Nephron progenitor cell (in vitro differentiated cells): ENCODE measurements at regions not wholly inside any gene's neighbourhood (a gene's known extent, or its start where the extent isn't known, plus 50 kb on each side); places are given as distances from the start of the nearest gene placed in this dataset.
"Not testable (repeated sequence)": the region's sequence is repeated elsewhere in the genome, so short reads cannot be mapped to it uniquely, and the experiment has no call there.

Experiments used
- DNase-seq: peaks from one replicate; pipeline ENCODE4 v3.0.0; 2021
- H3K27ac Mint-ChIP-seq: 2 replicates; pipeline ENCODE4 v1.8.0; 2021; ENCODE audit warnings: mild to moderate bottlenecking, moderate library complexity, mixed read lengths
- H3K27me3 Mint-ChIP-seq: 2 replicates; pipeline ENCODE4 v1.8.0; 2021; ENCODE audit warnings: mild to moderate bottlenecking, low read depth, mixed read lengths; ENCODE audit not compliant: poor library complexity
- H3K36me3 Mint-ChIP-seq: 2 replicates; pipeline ENCODE4 v1.8.0; 2021; ENCODE audit warnings: low read depth, mixed read lengths
- H3K4me1 Mint-ChIP-seq: 2 replicates; pipeline ENCODE4 v1.8.0; 2021; ENCODE audit warnings: mixed read lengths
- H3K4me3 Mint-ChIP-seq: 2 replicates; pipeline ENCODE4 v1.8.0; 2021; ENCODE audit warnings: mild to moderate bottlenecking, moderate library complexity, mixed read lengths
- H3K9me3 Mint-ChIP-seq: 2 replicates; pipeline ENCODE4 v1.8.0; 2021; ENCODE audit warnings: mild to moderate bottlenecking, moderate library complexity, mixed read lengths
- CTCF ChIP-seq: fragments of 200-600 bp; sonication (generic); IDR thresholded peaks from 2 replicates; pipeline ENCODE4 v1.5.0; 2021; ENCODE audit warnings: antibody characterized with exemption

- Mint-ChIP-seq H3K36me3 (peaks cover 5% of the 10 kb centered on the region), H3K27me3 (no peaks in the 10 kb centered on the region), H3K4me1 (no peaks in the 10 kb centered on the region), H3K9me3 (peaks cover 78% of the 10 kb centered on the region), H3K27ac (no peak overlapping the region), H3K4me3 (no peak overlapping the region)
- no peak for DNase-seq
- no peak for TF ChIP-seq CTCF
Measured at GRCh38 chr20:30602424-30602823, 655.0 kb upstream of the DEFB115 start.

GRCh38 chr20:30606990-30607389, 650.5 kb upstream of the DEFB115 start:
- TF ChIP-seq CTCF: no peak
- H3K36me3 Mint-ChIP-seq: peaks cover 3% of the 10 kb centered on the region
- no peak overlapping the region for H3K4me3 Mint-ChIP-seq
- H3K27me3 Mint-ChIP-seq: no peaks in the 10 kb centered on the region
- H3K4me1 Mint-ChIP-seq: no peaks in the 10 kb centered on the region
- DNase-seq: no peak
- H3K9me3 Mint-ChIP-seq: peaks cover 94% of the 10 kb centered on the region
- H3K27ac Mint-ChIP-seq: no peak overlapping the region

- no peak overlapping the region for H3K4me3 Mint-ChIP-seq
- no peaks in the 10 kb centered on the region for H3K4me1 Mint-ChIP-seq
- H3K36me3 Mint-ChIP-seq: no peaks in the 10 kb centered on the region
- no peak for TF ChIP-seq CTCF
- no peak for DNase-seq
- H3K27ac Mint-ChIP-seq: no peak overlapping the region
- H3K9me3 Mint-ChIP-seq: peaks cover 98% of the 10 kb centered on the region
- H3K27me3 Mint-ChIP-seq: no peaks in the 10 kb centered on the region
Measured at GRCh38 chr20:30610029-30610693, 647.3 kb upstream of the DEFB115 start.

GRCh38 chr20:30610751-30611150, 646.7 kb upstream of the DEFB115 start:
- H3K27ac Mint-ChIP-seq: no peak overlapping the region
- H3K27me3 Mint-ChIP-seq: no peaks in the 10 kb centered on the region
- H3K4me3 Mint-ChIP-seq: no peak overlapping the region
- H3K9me3 Mint-ChIP-seq: peaks cover 100% of the 10 kb centered on the region
- no peak for TF ChIP-seq CTCF
- H3K36me3 Mint-ChIP-seq: no peaks in the 10 kb centered on the region
- no peaks in the 10 kb centered on the region for H3K4me1 Mint-ChIP-seq
- no peak for DNase-seq

GRCh38 chr20:30611239-30611984, 646.1 kb upstream of the DEFB115 start:
- H3K27me3 Mint-ChIP-seq: no peaks in the 10 kb centered on the region
- no peaks in the 10 kb centered on the region for H3K36me3 Mint-ChIP-seq
- TF ChIP-seq CTCF: no peak
- H3K9me3 Mint-ChIP-seq: peaks cover 100% of the 10 kb centered on the region
- no peak for DNase-seq
- H3K4me3 Mint-ChIP-seq: no peak overlapping the region
- no peak overlapping the region for H3K27ac Mint-ChIP-seq
- no peaks in the 10 kb centered on the region for H3K4me1 Mint-ChIP-seq

GRCh38 chr20:30612344-30612743, 645.1 kb upstream of the DEFB115 start:
- TF ChIP-seq CTCF: no peak
- Mint-ChIP-seq H3K9me3 (peaks cover 100% of the 10 kb centered on the region), H3K36me3 (no peaks in the 10 kb centered on the region), H3K27me3 (no peaks in the 10 kb centered on the region), H3K4me1 (no peaks in the 10 kb centered on the region), H3K27ac (no peak overlapping the region), H3K4me3 (no peak overlapping the region)
- no peak for DNase-seq

GRCh38 chr20:30621346-30621745, 636.1 kb upstream of the DEFB115 start:
- not testable (repeated sequence) for H3K4me1 Mint-ChIP-seq, H3K27me3 Mint-ChIP-seq, H3K4me3 Mint-ChIP-seq, H3K36me3 Mint-ChIP-seq, H3K27ac Mint-ChIP-seq, DNase-seq
- peaks cover 90% of the 10 kb centered on the region for H3K9me3 Mint-ChIP-seq

GRCh38 chr20:30624310-30624709, 633.2 kb upstream of the DEFB115 start:
- not testable (repeated sequence) for H3K27me3 Mint-ChIP-seq, H3K36me3 Mint-ChIP-seq, DNase-seq

More at GRCh38 chr20:30624310-30624709, 633.2 kb upstream of the DEFB115 start:
- not testable (repeated sequence) for H3K4me1 Mint-ChIP-seq, H3K27ac Mint-ChIP-seq, H3K4me3 Mint-ChIP-seq
- H3K9me3 Mint-ChIP-seq: peaks cover 89% of the 10 kb centered on the region
